ENCODE measurements at regions not wholly inside any gene's neighbourhood (a gene's known extent, or its start where the extent isn't known, plus 50 kb on each side); places are given as distances from the start of the nearest gene placed in this dataset.

- TF ChIP-seq EZH2 (IDR thresholded peaks at IDR 0.05; ENCODE audit: borderline replicate concordance, low read depth, low read length, poor library complexity, severe bottlenecking) (no peak), CTCF (conservative IDR thresholded peaks at IDR 0.05; ENCODE audit: low read depth, low read length) (no peak)
These were observed 154.2 kb downstream of the DLL1 start for GRCh38 chr6:170136541-170137175.
